G401.6 (cell line): ENCODE measurements at regions not wholly inside any gene's neighbourhood (a gene's known extent, or its start where the extent isn't known, plus 50 kb on each side); places are given as distances from the start of the nearest gene placed in this dataset.
"Not testable (repeated sequence)": the region's sequence is repeated elsewhere in the genome, so short reads cannot be mapped to it uniquely, and the experiment has no call there.

Experiments used
- FAIRE-seq: peaks from 2 replicates; lab custom pipeline; 2012; peaks lifted over from hg19 to GRCh38; lab: Jason Lieb, UNC

DNA sequence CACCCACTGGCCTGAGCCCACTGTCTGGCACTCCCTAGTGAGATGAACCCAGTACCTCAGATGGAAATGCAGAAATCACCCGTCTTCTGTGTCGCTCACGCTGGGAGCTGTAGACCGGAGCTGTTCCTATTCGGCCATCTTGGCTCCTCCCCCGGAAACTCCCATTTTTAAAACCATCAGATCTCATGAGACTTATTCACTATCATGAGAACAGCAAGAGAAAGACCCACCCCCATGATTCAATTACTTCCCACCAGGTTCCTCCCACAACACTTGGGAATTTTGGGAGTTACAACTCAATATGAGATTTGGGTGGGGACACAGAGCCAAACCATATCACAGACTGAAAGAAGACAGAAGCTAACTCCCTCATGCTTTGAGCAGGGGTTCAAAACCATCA, 134.5 kb downstream of the SLC39A8 start:
- not testable (repeated sequence) for FAIRE-seq

DNA sequence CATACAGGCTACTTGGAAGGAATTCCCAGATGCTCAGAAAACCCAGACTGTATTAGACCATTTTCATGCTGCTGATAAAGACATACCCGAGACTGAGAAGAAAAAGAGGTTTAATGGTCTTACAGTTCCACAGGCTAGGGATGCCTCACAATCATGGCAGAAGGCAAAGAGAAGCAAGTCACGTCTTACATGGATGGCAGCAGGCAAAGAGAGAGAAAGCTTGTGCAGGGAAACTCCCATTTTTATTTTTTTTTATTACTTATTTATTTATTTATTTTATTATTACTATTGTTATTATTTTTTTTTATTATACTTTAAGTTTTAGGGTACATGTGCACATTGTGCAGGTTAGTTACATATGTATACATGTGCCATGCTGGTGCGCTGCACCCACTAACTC, 140.6 kb downstream of the SLC39A8 start:
- not testable (repeated sequence) for FAIRE-seq

DNA sequence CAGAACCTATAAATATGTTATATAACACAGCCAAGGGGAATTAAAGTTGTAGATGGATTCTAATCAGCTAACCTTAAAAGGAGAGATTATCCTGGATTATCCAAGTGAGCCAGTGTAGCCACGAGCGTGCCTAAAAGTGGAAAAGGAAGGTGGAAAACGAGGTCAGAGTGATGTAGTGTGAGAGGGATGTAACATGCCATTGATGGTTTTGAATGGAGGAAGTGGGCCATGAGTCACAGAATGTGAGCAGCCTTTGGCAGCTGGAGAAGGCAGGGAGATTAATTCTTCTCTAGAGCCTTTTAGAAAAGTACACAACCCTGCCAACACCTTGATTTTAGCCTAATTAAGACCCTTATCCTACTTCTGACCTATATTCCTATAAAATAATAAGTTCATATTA, 149.1 kb downstream of the SLC39A8 start:
- no peak for FAIRE-seq

DNA sequence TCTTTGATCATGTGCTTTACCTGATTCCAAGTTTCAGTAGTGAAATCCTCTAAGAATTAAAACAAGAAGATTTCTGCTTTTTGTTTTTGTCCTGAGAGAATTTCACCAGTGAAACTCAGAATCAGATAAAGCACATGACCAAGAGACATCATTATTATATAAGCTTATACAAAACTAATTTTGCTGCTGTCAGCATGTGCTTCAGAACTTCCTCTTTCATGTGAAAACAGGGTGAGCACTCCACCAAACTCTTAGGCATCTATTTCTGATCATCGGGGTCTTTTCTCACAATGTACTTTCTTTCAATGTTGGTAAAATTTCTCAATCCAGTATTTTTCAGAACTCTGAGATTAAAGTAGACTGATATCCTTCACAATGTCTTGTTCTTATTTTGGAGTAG, 152.1 kb downstream of the SLC39A8 start:
- no peak for FAIRE-seq

DNA sequence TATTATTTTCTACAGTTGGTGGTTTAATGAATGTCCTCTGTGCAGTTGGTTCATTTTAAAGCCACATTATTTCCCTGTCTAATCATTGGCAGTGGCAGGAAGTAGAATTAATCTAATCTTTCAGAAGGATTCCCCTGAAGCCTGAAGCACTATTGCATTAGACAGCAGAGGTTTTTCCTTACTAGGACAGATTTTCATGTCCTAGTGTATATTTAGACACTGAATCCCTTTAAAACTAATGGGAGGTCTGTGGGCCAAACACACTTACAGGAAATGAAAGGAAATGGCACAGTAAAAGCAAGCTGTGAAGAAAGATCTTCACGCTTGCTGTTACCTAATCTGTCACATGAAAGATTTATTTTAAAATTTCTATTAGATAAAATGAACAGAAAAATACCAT, 165.2 kb downstream of the SLC39A8 start:
- FAIRE-seq: no peak

DNA sequence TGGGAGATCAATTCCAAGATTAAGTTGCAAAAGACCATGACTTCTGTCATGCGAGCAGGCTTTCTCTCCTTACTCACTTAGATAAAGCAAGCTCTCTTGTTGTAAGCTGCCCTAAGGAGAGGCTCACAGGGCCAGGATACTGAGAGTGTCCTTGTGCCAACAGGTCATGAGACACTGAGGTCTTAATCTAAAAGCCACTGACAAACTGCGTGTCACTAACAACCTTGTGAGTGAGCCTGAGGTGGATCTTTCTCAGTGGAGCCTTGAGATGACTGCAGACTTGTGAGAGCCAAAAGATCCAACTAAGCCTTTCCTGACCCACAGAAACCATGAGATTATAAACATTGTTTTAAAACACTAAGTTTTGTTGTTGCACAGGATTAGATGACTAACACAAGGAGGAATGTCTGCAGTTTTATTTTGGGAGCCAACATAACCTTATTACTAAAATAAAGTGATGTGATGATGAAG, 170.5 kb downstream of the SLC39A8 start:
- no peak for FAIRE-seq

DNA sequence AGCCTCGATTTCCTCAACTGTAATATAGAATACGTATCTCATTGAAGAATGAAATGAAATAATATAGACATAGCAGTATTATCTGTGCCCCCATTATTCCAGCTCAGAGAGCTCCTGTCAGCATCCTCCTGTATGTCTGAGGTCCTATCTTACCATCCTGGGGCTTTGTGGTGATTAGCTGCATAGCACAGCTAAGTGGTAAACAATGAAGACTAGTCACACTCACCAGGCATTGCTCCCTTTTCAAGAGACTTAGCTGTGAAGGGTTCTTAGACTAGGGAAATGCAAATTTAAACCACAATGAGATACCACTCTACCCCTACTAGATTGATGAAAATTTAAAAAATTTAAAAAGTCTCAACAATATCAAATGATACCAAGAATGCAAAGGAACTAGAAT, 172.9 kb downstream of the SLC39A8 start:
- no peak for FAIRE-seq

DNA sequence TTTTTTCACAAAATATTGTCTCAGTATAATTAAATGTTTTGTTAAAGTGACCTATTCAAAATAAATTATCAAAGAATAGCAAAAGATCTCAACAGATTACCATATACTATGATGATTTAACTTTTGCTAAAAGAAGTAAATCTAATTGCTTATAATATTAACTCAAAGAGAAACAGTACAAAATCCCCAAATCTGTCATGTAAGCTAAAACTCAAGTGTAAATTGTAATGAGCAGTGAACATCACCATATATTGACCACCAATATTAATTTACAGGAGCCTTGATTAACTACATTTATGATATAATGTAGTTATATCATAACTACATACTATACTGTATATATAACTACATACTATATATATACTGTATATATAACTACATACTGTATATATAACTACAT, 174.4 kb downstream of the SLC39A8 start:
- FAIRE-seq: peak; percentile 58

DNA sequence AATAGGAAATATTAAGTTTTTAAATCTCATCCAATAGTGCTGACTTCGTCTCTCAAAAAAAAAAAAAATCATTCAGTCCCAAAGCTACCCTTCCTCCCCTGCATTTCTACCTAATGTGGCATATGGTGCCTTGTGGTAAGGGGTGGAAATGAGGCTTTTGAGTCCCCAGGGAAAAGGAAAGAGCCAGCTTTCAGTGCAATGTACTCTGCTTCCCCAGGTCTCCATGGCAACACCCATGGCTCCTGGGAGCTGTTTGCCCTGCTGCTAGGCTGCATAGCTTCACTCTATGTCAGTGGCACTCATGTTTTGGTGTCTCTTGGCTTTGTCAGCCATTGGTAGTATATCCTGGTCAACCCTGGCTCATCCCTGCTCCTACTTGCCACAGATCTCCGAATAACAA, 175.9 kb downstream of the SLC39A8 start:
- no peak for FAIRE-seq

DNA sequence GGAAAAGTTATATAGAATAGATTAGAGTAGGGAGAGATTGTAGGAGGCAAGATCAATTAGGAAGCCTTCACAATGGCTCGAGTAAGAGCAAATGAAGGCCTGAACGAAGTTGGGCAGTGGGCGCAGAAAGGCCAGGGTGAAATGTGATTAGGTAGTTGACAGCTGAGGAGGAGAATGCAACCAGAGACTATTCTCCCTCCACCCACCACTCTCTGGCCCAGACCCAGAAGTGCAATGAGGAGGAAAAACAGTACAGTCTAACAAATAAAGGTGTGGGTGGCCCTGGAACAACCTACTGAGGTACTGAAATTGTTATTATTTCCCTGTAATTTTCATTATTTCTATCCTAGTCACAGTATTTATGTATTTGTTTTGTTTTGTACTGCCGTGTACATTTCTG, 176.7 kb downstream of the SLC39A8 start:
- FAIRE-seq: no peak

DNA sequence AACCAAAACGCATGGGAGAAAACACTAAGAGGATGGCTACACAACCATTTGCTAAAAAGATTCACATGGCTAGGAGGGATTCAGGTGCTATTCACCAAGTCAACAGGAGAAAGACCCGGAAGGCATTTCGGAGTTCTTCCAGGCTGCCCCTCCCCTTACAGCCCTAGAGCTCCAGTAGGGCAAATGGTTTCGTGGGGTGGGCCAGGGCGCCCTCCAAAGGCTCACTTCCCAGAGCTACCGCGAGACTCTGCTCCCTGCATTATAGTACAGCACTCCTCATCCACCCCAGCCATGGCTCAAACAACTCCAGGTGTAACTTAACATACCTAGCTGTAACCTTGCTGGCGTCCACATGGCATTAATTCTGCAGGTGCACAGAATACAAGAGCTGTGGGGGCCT, 179.7 kb downstream of the SLC39A8 start:
- FAIRE-seq: no peak

DNA sequence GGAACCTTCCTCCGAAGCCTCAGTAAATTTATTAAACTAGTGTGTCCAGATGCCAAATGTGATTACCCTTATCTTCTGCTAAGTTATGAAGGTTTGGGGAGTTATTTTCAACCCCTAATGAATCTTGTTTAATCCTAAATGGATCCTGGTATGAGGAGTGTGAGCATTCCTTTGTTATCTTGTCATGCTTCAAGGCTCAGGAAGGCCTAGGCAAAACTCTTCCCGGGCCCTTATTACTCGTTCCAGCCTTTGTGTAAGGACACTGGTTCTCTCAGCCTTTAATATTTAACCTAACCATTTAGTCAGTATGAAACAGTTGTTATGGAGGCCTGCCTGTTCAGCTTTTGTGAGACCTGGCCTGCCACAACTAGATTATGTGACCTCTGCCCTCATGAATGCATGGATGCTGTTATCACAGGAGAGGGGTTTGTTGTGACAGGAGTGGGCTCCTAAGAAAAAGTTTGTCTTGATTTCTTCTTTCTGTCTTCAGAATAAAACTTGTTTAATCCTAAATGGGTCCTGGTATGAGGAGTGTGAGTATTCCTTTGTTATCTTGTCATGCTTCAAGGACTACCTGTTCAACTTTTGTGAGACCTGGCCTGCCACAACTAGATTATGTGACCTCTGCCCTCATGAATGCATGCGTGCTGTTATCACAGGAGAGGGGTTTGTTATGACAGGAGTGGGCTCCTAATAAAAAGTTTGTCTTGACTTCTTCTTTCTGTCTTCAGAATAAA, 181.7 kb downstream of the SLC39A8 start:
- no peak for FAIRE-seq

DNA sequence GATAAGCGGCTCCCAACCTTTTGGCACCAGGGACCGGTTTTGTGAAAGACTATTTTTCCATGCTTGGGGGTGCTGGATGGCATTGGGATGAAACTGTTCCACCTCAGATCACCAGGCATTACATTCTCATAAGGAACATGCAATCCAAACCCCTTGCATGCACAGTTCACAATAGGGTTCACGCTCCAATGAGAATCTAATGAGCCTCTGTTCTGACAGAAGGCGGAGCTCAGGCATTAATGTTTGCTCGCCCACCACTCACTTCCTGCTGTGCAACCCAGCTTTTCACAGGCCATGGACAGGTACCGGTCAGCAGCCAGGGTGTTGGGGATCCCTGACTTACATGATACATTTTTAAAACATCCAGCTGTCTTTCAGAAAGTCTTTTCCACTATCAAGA, 187.3 kb downstream of the SLC39A8 start:
- no peak for FAIRE-seq

DNA sequence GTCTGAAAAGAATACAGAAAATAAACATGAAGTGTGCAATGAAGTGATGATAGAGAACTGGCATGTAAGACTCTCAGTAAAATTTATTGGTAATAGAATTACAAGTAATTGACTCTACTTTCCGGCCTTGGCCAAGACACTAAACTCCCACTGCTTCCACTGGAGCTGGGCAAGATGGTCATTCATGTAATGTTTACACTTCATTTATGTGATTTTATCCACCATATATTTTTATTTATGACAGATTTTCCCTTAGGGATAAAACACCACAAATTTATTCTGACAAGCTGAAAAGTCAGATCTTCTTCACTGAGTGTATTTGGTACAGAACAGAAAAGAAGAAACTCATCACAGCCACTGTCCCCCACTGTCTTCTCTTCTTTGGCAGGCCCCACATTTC, 191.9 kb downstream of the SLC39A8 start:
- FAIRE-seq: no peak

DNA sequence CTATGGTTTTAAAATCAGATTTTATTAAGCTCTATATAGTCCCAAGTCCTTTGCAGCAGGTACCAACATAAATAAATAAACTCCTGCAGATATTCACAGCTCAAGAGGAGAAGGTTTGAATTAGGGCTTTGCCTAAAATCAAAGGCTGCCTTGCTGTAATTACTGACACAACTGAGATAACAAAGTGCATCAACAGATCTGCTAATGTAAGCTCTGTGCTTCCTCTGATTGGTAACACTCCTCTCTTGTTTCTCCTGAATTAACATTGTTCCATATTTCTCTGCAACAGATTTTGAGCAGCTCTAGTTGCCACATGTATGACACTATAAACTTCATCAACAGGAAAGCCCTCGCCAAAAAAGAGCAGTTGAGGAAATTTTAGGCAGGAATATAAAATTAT, 193.6 kb downstream of the SLC39A8 start:
- FAIRE-seq: no peak

DNA sequence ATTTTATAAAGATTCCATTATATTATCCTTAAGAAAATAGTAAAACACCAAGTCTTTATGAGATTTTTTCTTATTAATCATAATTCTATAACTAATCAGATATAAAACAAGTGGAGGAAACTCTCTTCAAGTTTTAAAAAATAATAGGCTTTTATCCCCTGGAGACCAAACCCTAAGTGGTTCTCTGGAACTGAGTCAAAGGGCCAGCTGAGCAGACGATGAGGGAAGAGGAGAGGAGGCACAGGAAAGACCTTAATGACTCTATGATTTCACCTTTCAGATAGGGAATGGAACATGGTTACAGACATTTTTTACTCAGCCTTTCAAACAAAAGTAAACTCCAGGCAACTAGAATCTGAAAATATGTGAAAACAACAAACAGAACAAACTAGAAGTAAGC, 201.8 kb downstream of the SLC39A8 start:
- no peak for FAIRE-seq

DNA sequence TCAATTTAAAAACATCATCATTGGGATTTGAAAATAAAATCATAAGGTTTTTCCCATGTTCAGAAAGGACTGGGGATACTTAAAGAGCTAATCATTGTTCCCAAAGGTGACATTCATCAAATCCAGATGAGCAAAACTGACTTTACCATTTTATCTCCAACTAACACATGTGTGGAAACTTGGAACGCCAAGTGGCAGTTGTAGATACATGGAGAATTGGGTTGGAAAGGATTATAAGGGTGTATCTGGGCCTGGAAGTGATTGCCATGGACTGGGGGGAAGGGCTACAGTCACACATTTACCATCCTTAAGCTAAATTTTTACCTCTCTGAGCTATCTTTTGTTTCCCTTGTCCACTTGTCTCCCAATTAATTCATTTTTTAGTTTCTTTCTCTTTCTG, 203.4 kb downstream of the SLC39A8 start:
- FAIRE-seq: no peak

DNA sequence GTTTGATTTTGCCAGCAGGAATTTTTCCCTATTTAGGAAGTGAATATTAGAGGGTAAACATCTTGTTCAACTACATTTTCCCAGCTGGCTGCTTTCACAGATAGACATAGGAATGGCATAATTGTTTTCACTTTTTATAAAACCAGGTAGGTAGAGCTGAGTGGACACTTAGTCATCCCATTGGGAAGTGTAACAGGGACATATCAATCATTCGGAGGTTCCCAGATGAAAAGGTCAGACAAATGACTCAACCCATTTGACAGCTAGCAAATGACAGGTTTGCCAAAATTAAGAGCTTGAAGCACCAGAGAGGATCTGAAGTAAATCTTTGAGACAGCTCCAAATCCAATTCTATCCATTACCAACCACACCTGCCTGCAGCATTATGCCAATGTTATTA, 205.3 kb downstream of the SLC39A8 start:
- no peak for FAIRE-seq

DNA sequence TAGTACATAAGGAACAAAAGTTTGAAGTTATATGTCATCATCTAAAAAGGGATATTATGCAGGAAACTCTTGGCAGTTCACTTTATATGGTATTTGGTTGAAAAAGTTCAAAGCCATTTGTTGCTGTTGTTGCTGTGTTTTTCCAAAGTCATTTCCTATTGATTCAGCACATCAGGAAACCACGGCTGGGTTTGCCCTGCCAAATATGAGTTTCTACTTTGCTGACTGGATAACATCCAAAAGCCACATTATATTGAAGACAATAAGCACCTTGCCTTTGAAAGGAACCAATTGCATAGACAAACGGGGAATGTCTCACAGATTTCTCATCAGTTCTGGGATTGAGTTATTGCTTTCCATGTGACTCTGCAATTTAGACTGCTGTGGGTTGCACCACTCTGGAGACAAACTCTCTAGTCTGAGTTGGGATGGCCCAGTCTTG, 206.1 kb downstream of the SLC39A8 start:
- no peak for FAIRE-seq

DNA sequence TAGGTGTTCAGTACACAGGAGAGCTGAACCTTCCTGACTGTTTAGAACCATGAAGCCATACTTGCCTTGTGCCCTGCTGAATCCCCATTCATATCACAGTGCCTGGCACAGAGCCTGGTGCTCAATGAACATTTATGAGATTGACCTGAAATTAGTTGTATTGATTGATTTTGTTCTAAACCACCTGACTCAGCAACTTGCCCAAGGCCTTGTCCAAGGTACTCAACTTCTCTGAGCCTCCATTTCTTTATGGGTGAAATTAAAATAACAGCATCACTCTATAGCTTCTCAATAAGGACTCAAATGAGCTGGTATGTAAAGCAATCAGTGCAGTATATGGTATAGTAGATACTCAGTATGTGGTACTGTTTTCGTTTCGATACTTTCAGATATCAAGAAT, 208.1 kb downstream of the SLC39A8 start:
- no peak for FAIRE-seq

DNA sequence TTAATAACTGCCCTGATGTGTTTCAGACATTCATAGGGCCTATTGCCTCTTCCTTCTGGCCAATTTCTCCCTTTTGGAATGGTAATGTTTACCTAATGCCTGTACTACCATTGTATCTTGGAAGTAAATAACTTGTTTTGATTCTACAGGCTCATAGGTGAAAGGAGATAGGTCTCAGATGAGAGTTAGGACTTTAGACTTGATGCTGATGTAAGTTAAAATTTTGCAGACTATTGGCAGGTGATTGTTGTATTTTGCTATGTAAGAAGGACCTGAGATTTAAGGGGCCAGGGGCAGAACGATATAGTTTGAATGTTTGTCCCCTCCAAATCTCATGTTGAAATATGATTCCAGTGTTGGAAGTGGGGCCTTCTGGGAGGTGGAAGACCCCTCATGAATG, 215.5 kb downstream of the SLC39A8 start:
- no peak for FAIRE-seq
